ENCODE measurements at regions not wholly inside any gene's neighbourhood (a gene's known extent, or its start where the extent isn't known, plus 50 kb on each side); places are given as distances from the start of the nearest gene placed in this dataset.
"Not testable (repeated sequence)": the region's sequence is repeated elsewhere in the genome, so short reads cannot be mapped to it uniquely, and the experiment has no call there.

DNA sequence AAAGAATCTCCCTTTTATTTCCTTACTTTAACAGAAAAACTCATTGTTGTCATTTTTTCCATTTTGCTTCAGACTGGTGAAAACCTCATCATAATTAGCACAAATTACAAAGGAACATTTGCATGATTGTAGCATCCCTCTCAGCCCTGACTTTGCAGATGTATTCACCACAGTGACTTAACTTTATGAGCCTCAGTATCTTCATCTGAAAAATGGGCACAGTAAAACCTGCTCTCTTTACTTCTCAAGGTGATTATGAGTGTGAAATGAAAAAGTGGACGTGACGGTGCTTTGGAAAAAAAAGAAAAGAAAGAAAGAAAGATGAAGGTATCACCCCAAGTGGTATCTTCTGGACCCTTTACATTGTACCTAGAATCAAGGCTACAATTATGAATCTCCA lies 193.4 kb upstream of the TOX3 start:
- no peak overlapping the region for H3K4me3 ChIP-seq (ENCODE audit: low read length, poor library complexity, severe bottlenecking)

DNA sequence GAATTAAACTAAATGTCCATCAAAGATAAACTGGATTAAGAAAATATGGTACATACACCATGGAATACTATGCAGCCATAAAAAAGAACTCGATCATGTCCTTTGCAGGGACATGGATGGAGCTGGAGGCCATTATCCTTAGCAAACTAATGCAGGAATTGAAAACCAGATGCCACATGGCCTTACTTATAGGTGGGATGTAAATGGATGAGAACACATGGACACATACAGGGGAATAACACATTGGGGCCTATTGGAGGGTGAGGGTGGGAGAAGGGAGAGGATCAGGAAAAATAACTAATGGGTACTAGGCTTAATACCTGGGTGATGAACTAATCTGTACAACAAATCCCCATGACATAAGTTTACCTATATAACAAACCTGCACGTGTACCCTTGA lies 192.0 kb upstream of the TOX3 start:
- H3K4me2 ChIP-seq (ENCODE audit: low read depth, low read length, poor library complexity, severe bottlenecking); H3K36me3 ChIP-seq (ENCODE audit: insufficient read depth, low read length): not testable (repeated sequence)

More for the DNA sequence above, 193.4 kb upstream of the TOX3 start:
- H3K27me3 ChIP-seq (ENCODE audit: insufficient read depth, low read length, poor library complexity, severe bottlenecking), result no peaks in the 10 kb centered on the region
- H3K9me2 ChIP-seq (replicated peaks; ENCODE audit: low read depth, low read length), result no peaks in the 10 kb centered on the region
- H3K36me3 ChIP-seq (ENCODE audit: insufficient read depth, low read length), result no peaks in the 10 kb centered on the region
- H2AFZ ChIP-seq (ENCODE audit: low read length), result no peak overlapping the region
- TF ChIP-seq, protein P1, sequence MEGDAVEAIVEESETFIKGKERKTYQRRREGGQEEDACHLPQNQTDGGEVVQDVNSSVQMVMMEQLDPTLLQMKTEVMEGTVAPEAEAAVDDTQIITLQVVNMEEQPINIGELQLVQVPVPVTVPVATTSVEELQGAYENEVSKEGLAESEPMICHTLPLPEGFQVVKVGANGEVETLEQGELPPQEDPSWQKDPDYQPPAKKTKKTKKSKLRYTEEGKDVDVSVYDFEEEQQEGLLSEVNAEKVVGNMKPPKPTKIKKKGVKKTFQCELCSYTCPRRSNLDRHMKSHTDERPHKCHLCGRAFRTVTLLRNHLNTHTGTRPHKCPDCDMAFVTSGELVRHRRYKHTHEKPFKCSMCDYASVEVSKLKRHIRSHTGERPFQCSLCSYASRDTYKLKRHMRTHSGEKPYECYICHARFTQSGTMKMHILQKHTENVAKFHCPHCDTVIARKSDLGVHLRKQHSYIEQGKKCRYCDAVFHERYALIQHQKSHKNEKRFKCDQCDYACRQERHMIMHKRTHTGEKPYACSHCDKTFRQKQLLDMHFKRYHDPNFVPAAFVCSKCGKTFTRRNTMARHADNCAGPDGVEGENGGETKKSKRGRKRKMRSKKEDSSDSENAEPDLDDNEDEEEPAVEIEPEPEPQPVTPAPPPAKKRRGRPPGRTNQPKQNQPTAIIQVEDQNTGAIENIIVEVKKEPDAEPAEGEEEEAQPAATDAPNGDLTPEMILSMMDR (conservative IDR thresholded peaks at IDR 0.05; ENCODE audit: low read length), result no peak
- no peak for TF ChIP-seq EZH2phosphoT487 (IDR thresholded peaks at IDR 0.05; ENCODE audit: borderline replicate concordance)
- H3K4me2 ChIP-seq (ENCODE audit: low read depth, low read length, poor library complexity, severe bottlenecking), result no peak overlapping the region
- no peaks in the 10 kb centered on the region for H3F3A ChIP-seq (ENCODE audit: low read depth)
- H3K4me1 ChIP-seq (ENCODE audit: insufficient read depth, low read length, poor library complexity, severe bottlenecking), result no peaks in the 10 kb centered on the region
- no peak overlapping the region for H3K9ac ChIP-seq (ENCODE audit: low read depth, low read length, poor library complexity, severe bottlenecking)
- no peaks in the 10 kb centered on the region for H4K20me1 ChIP-seq (ENCODE audit: insufficient read depth, low read length, poor library complexity, severe bottlenecking)
- 0 out of 2 replicates have a peak, but pooled peaks cover 3% of the 10 kb centered on the region for H3K9me3 ChIP-seq (ENCODE audit: insufficient read depth, low read depth, low read length)
- no peaks in the 10 kb centered on the region for H3K79me2 ChIP-seq (ENCODE audit: insufficient read depth, low read length)

DNA sequence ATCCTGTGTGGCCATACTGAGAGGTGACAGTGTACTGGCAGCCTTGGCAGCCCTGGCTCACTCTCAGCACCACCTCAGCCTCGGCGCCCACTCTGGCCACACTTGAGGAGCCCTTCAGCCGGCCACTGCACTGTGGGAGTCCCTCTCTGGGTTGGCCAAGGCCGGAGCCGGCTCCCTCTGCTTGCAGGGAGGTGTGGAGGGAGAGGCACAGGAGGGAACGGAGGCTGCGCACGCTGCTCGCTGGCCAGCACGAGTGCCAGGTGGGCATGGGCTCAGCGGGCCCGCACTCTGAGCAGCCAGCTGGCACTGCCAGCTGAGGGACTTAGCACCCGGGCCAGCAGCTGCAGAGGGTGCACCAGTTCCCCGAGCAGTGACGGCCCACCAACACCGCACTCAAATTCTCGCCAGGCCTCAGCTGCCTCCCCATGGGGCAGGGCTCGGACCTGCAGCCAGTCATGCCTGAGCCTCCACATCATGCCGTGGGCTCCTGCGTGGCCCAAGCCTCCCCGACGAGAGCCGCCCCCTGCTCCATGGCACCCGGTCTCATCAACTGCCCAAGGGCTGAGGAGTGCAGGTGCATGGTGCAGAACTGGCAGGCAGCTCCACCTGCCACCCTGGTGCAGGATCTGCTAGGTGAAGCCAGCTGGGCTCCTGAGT lies 184.4 kb upstream of the TOX3 start:
- H2AFZ ChIP-seq (ENCODE audit: low read length), result no peak overlapping the region
- no peak for TF ChIP-seq EZH2phosphoT487 (IDR thresholded peaks at IDR 0.05; ENCODE audit: borderline replicate concordance)
- TF ChIP-seq, protein P1 (conservative IDR thresholded peaks at IDR 0.05; ENCODE audit: low read length), result no peak
- no peak overlapping the region for H3K4me3 ChIP-seq (ENCODE audit: low read length, poor library complexity, severe bottlenecking)
- H3K27me3 ChIP-seq (ENCODE audit: insufficient read depth, low read length, poor library complexity, severe bottlenecking), result no peaks in the 10 kb centered on the region
- no peak overlapping the region for H3K4me2 ChIP-seq (ENCODE audit: low read depth, low read length, poor library complexity, severe bottlenecking)
- H3K36me3 ChIP-seq (ENCODE audit: insufficient read depth, low read length), result no peaks in the 10 kb centered on the region
- no peaks in the 10 kb centered on the region for H3K9me3 ChIP-seq (ENCODE audit: insufficient read depth, low read depth, low read length)
- H4K20me1 ChIP-seq (ENCODE audit: insufficient read depth, low read length, poor library complexity, severe bottlenecking), result no peaks in the 10 kb centered on the region
- H3K4me1 ChIP-seq (ENCODE audit: insufficient read depth, low read length, poor library complexity, severe bottlenecking), result no peaks in the 10 kb centered on the region
- no peaks in the 10 kb centered on the region for H3K9me2 ChIP-seq (replicated peaks; ENCODE audit: low read depth, low read length)
- no peaks in the 10 kb centered on the region for H3K79me2 ChIP-seq (ENCODE audit: insufficient read depth, low read length)
- H3F3A ChIP-seq (ENCODE audit: low read depth), result no peaks in the 10 kb centered on the region
- H3K9ac ChIP-seq (ENCODE audit: low read depth, low read length, poor library complexity, severe bottlenecking), result no peak overlapping the region

More for the DNA sequence above, 192.0 kb upstream of the TOX3 start:
- not testable (repeated sequence) for H3K9me2 ChIP-seq (replicated peaks; ENCODE audit: low read depth, low read length); H3K4me3 ChIP-seq (ENCODE audit: low read length, poor library complexity, severe bottlenecking); H4K20me1 ChIP-seq (ENCODE audit: insufficient read depth, low read length, poor library complexity, severe bottlenecking); H2AFZ ChIP-seq (ENCODE audit: low read length); H3K9me3 ChIP-seq (ENCODE audit: insufficient read depth, low read depth, low read length); H3K9ac ChIP-seq (ENCODE audit: low read depth, low read length, poor library complexity, severe bottlenecking); H3K27me3 ChIP-seq (ENCODE audit: insufficient read depth, low read length, poor library complexity, severe bottlenecking); H3K79me2 ChIP-seq (ENCODE audit: insufficient read depth, low read length); H3K4me1 ChIP-seq (ENCODE audit: insufficient read depth, low read length, poor library complexity, severe bottlenecking); H3F3A ChIP-seq (ENCODE audit: low read depth)

DNA sequence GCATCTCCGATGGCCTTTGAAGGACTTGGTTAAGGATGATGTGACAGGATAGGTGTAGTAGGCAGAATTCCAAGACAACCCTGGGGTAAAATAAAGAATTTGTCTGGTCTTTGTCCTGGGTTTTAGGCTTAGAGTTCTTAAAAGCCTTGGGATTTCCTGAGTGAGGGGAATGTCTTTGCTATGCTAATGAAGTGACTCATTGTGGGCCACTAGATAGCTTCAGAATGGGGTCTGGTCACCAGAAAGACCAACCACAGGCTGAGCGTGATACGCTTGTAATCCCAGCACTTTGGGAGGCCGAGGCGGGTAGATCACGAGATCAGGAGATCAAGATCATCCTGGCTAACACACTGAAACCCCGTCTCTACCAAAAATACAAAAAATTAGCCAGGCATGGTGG lies 182.8 kb upstream of the TOX3 start:
- H3K9me3 ChIP-seq (ENCODE audit: insufficient read depth, low read depth, low read length), result no peaks in the 10 kb centered on the region
- no peak overlapping the region for H3K4me3 ChIP-seq (ENCODE audit: low read length, poor library complexity, severe bottlenecking)
- H3K36me3 ChIP-seq (ENCODE audit: insufficient read depth, low read length), result no peaks in the 10 kb centered on the region
- H3K9me2 ChIP-seq (replicated peaks; ENCODE audit: low read depth, low read length), result no peaks in the 10 kb centered on the region
- H3K4me1 ChIP-seq (ENCODE audit: insufficient read depth, low read length, poor library complexity, severe bottlenecking), result no peaks in the 10 kb centered on the region
- H3K27me3 ChIP-seq (ENCODE audit: insufficient read depth, low read length, poor library complexity, severe bottlenecking), result no peaks in the 10 kb centered on the region
- H3K4me2 ChIP-seq (ENCODE audit: low read depth, low read length, poor library complexity, severe bottlenecking), result no peak overlapping the region
- TF ChIP-seq, protein P1 (conservative IDR thresholded peaks at IDR 0.05; ENCODE audit: low read length), result no peak
- no peak for TF ChIP-seq EZH2phosphoT487 (IDR thresholded peaks at IDR 0.05; ENCODE audit: borderline replicate concordance)
- H4K20me1 ChIP-seq (ENCODE audit: insufficient read depth, low read length, poor library complexity, severe bottlenecking), result no peaks in the 10 kb centered on the region
- H2AFZ ChIP-seq (ENCODE audit: low read length), result no peak overlapping the region
- H3F3A ChIP-seq (ENCODE audit: low read depth), result no peaks in the 10 kb centered on the region
- H3K9ac ChIP-seq (ENCODE audit: low read depth, low read length, poor library complexity, severe bottlenecking), result no peak overlapping the region
- no peaks in the 10 kb centered on the region for H3K79me2 ChIP-seq (ENCODE audit: insufficient read depth, low read length)

All from Loucy (cell line).